ENCODE measurements at regions not wholly inside any gene's neighbourhood (a gene's known extent, or its start where the extent isn't known, plus 50 kb on each side); places are given as distances from the start of the nearest gene placed in this dataset.
"Not testable (repeated sequence)": the region's sequence is repeated elsewhere in the genome, so short reads cannot be mapped to it uniquely, and the experiment has no call there.

GRCh38 chr13:90709319-90709718 lies 638.2 kb upstream of the MIR17HG start:
- DNase-seq (ENCODE audit: extremely low read depth in 1 of 2, low read depth in 1 of 2): no peak

- no peak for DNase-seq (ENCODE audit: extremely low read depth in 1 of 2, low read depth in 1 of 2)
Observed at GRCh38 chr13:90710164-90710759, 637.2 kb upstream of the MIR17HG start.

DNA sequence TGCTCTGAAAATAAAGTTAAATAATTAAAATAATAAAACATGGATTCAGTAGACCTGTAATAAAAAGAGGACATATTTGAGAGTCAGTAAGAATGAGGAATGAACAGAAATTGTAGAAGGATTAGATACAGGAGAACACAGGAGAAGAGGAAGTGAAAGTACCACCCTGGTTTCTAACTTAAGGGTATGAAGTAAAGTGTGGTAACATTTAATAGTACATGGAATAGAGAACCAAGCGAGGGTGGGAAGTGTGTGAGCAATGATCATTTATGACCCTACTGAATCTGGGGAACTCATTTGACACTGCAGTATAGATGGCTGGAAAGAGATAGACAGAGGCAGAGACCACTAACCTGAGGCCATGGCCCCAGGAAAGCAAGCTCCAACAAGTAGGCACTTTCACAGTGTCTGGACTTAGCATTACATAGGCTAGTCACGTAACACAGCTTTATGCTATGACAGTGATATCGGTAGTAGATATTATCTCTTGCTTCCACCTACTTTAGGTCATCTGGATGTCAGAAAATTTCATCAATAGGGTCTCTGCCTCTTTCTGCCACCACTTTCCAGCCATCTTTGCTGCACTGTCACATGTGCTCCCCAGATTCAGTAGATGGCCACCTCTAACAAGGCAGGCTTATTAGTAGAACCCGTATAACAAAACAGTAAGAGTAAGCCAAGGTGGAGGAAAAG lies 633.9 kb upstream of the MIR17HG start:
- no peak for DNase-seq (ENCODE audit: extremely low read depth in 1 of 2, low read depth in 1 of 2)

DNA sequence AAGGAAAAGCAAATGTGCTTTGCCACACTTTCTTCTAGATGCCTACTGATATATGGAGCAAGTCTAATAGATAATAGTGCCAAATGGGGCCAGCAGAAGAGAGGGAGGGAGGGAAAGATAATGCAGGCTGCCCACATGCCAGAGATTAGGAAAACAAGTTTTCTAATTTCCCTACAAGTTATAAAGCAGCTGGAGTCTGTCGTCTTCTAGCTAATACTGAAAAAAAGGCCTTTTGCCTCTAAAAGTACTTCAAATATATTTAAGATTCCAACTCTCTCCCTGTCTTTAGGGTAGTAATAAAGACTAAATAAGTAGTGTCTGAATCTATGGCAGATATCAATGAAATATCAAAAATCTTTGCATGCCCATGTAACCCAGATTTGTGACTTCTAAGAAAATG lies 632.0 kb upstream of the MIR17HG start:
- no peak for DNase-seq (ENCODE audit: extremely low read depth in 1 of 2, low read depth in 1 of 2)

DNA sequence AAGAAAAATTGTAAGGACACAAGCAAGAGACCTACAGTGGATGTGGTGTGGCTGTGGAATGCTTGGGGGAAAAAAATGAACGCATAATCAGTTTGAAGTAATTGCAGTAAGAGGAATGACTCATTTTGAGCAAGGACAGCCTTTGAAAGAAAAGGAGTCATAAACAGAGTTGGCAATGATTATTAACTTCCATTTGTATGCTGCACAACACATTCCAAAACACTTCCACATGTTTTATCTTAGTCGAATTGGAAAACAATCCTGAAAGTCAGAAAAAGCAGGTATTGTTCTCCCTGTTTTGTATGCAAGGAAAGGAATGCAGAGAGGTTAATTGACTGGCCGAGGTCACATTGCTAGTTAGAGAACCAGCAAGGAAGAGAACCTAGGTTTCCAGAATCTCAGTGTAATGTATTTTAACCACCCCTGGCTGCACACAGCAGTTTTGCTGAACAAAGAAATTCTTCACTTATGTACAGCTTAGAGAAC lies 630.0 kb upstream of the MIR17HG start:
- DNase-seq (ENCODE audit: extremely low read depth in 1 of 2, low read depth in 1 of 2): no peak

GRCh38 chr13:90719461-90719860 lies 628.0 kb upstream of the MIR17HG start:
- DNase-seq (ENCODE audit: extremely low read depth in 1 of 2, low read depth in 1 of 2): no peak

DNA sequence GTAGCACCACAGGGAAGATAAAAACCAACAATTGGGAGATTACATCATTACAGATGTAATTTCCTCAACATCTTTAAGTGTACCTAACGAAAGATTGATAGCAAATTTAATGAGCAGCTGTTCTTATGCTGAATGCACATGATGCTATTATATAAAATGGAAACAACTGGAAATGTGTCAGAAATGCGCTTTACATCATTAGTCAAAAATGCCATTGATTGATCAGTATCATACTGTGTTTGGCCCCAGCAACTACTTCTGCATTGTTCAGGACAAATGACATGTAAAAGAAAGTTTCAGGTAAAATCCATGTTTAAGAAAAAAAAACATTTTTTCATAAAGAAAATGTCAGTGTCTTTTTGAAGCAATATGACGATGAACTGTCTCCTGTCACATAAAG lies 625.5 kb upstream of the MIR17HG start:
- DNase-seq (ENCODE audit: extremely low read depth in 1 of 2, low read depth in 1 of 2): no peak

- no peak for DNase-seq (ENCODE audit: extremely low read depth in 1 of 2, low read depth in 1 of 2)
Observed at GRCh38 chr13:90723381-90723780, 624.1 kb upstream of the MIR17HG start.

GRCh38 chr13:90726375-90726774 lies 621.1 kb upstream of the MIR17HG start:
- no peak for DNase-seq (ENCODE audit: extremely low read depth in 1 of 2, low read depth in 1 of 2)

DNA sequence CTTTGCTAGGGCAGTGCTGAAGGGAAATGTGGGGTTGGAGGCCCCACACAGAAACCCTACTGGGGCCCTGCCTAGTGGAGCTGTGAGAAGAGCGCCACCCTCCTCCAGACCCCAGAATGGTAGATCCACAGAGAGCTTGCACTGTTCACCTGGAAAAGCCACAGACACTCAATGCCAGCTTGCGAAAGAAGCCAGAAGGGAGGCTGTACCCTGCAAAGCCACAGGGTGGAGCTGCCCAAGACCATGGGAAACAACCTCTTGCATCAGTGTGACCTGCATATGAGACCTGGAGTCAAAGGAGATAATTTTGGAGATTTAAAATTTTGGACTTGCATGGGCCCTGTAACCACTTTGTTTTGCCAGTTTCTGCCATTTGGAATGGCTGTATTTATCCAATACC lies 615.4 kb upstream of the MIR17HG start:
- DNase-seq (ENCODE audit: extremely low read depth in 1 of 2, low read depth in 1 of 2): no peak

DNA sequence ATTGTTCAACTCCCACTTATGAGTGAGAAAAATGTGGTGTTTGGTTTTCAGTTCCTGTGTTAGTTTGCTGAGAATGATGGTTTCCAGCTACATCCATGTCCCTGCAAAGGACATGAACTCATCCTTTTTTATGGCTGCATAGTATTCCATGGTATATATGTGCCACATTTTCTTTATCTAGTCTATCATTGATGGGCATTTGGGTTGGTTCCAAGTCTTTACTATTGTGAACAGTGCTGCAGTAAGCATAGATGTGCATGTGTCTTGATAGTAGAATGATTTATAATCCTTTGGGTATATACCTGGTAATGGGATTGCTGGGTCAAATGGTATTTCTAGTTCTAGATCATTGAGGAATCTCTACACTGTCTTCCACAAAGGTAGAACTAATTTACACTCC lies 613.0 kb upstream of the MIR17HG start:
- DNase-seq (ENCODE audit: extremely low read depth in 1 of 2, low read depth in 1 of 2): not testable (repeated sequence)

DNA sequence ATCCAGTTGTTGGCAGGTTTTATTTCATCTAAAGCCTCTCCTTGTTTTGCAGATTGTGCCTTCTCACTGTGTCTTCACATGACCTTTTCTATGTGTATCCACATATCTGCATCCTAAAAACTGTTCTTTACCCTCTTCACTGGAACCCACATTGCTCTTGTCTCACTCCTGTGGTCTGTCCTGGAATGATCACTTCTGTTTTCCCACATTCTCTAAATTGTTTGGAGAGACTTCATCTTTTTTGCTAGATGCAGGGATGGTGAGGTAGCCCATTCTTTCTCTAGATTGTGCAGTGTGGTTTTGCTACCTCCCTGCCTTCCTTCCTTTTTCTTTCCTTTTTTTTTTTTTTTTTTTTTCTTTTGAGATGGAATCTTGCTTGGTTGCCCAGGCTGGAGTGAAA lies 608.6 kb upstream of the MIR17HG start:
- DNase-seq (ENCODE audit: extremely low read depth in 1 of 2, low read depth in 1 of 2): no peak

GRCh38 chr13:90740099-90740498 lies 607.4 kb upstream of the MIR17HG start:
- no peak for DNase-seq (ENCODE audit: extremely low read depth in 1 of 2, low read depth in 1 of 2)

- DNase-seq (ENCODE audit: extremely low read depth in 1 of 2, low read depth in 1 of 2): no peak
Observed at GRCh38 chr13:90742381-90742780, 605.1 kb upstream of the MIR17HG start.

GRCh38 chr13:90746230-90746629 lies 601.3 kb upstream of the MIR17HG start:
- DNase-seq (ENCODE audit: extremely low read depth in 1 of 2, low read depth in 1 of 2): no peak

- no peak for DNase-seq (ENCODE audit: extremely low read depth in 1 of 2, low read depth in 1 of 2)
Observed at GRCh38 chr13:90750021-90750420, 597.5 kb upstream of the MIR17HG start.

GRCh38 chr13:90751026-90751425 lies 596.5 kb upstream of the MIR17HG start:
- DNase-seq (ENCODE audit: extremely low read depth in 1 of 2, low read depth in 1 of 2): no peak

DNA sequence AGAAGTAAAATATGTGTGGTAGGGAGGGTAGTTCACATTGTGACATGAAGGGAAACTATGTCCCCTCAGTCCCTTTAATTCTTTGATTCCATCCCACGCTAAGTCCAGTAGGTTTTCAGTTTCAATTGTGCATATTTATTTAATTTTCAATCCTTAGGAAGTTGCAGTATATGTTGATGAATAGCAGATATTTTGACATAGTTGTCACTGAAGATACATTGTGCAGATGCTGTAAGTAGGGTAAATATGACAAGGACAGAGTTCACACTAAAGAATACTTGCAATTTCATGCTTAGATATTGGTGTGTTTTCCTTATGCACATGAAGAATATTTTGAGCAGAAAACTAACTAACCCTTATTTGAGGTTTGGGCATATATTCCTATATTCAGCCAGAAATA lies 595.4 kb upstream of the MIR17HG start:
- no peak for DNase-seq (ENCODE audit: extremely low read depth in 1 of 2, low read depth in 1 of 2)

- DNase-seq (ENCODE audit: extremely low read depth in 1 of 2, low read depth in 1 of 2): no peak
Observed at GRCh38 chr13:90757127-90757680, 590.3 kb upstream of the MIR17HG start.

DNA sequence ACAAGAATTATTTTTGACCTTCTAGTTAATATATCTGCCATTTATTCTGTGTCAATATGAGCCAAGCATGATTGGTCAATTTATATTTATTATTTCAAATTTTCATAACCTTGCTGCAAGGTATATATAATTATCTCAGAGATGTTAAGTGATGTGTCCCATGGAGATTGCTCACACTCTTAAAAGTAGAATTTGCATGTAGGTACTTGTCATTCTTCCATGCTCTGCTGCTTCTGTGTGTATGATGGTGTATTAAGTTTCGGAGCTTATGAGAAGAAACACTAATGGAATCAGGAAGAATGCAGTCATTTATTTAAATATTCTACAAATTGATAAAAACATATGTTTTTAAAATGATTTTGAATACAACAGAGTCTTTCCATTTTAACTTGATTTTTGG lies 586.8 kb upstream of the MIR17HG start:
- DNase-seq (ENCODE audit: extremely low read depth in 1 of 2, low read depth in 1 of 2): no peak

- no peak for DNase-seq (ENCODE audit: extremely low read depth in 1 of 2, low read depth in 1 of 2)
Observed at GRCh38 chr13:90763476-90764150, 583.9 kb upstream of the MIR17HG start.

DNA sequence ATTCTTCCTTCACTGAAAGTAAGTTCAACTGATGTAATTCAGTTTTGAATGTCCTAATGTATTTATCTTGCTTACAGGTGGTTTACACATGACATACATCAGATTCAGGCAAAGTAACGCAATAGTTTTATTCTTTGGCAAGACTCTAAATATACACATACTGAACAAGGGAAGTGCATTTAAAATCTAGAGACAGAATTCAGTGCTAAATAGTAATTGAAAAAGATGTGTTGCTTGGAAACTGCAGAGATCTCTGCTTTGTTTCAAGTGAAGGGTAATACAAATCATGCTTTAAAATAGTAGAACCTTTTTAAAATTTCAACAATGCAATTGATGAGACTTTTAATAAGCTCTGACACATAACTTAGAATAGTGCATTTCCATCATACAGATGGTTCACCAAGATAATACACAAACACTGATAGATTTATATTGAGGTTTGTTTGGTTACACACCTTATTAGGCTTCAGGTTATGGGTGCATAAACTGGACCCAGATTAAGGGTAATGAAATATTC lies 581.0 kb upstream of the MIR17HG start:
- DNase-seq (ENCODE audit: extremely low read depth in 1 of 2, low read depth in 1 of 2): no peak
